ENCODE measurements at regions not wholly inside any gene's neighbourhood (a gene's known extent, or its start where the extent isn't known, plus 50 kb on each side); places are given as distances from the start of the nearest gene placed in this dataset.

DNA sequence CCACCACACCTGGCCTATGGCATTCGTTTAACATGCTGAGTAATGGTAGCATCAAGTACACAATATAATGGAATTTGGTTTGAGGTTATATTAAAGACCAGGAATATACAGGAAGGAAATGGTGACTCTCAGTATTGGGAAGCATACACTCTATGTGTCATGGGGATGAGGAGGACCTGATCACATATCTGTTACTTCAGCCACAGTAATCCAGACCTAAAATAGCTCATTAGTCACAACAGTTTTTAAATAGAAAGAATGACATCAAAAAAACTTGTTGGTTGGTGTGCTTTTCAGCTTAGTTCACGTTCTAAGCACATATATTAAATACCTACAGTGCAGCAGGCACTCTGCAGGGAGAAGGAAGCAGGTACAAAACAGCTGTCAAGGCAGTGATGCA, 52.5 kb upstream of the ATP2C1 start (continued):
- TF ChIP-seq CREM (IDR thresholded peaks at IDR 0.05; ENCODE audit: low read depth) (peak; percentile 57; the same call in 1 of the 2 replicates), MEF2A (IDR thresholded peaks at IDR 0.05; ENCODE audit: insufficient read depth, low read depth, low read length) (peak; percentile 88), EED (IDR thresholded peaks at IDR 0.05; ENCODE audit: low read depth) (0 out of 2 replicates have a peak, but pooled peaks have one; percentile 64)

DNA sequence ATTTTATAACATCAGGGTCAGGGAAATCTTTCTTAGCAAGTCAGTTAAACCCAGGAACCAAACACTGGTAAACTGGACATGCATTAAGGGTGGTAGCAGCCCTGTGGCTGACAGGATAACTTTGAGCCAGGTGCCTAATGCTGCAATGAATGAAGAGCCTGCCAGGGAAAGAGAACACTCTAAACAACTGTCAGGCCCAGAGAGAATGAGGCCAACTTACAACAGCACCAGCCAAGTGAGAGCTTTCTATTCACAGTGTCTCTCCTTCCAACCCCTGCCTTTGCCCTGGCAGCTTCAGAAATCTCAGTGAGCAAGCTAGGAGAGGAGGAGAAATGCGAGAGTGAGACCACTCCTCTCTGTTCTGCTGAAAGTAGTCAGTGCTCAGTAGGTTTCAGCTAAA, 50.4 kb upstream of the ATP2C1 start:
- in situ Hi-C loops (cut with MboI) = no loop called here
- ChIA-PET POLR2A (no interaction called here), SMC1A (ENCODE audit: uncharacterized antibody, unreplicated experiment) (interaction anchor here (0.6 to 1.1 kb wide), 3 partner anchors 13 to 442 kb away, joined by 3 to 4 read pairs (median 3); partner anchors contain the start of gene ATP2C1), CTCF (interaction anchor here (0.6 to 1.9 kb wide), 3 partner anchors 50 to 472 kb away, joined by 3 to 4 read pairs (median 3); no protein-coding TSS in a partner anchor), RAD21 (ENCODE audit: unreplicated experiment) (interaction anchor here (1.0 kb wide), 1 partner anchor 9 kb away, joined by 3 read pairs; no protein-coding TSS in a partner anchor)
- H3K4me3 ChIP-seq = no peak overlapping the region
- DNase-seq (ENCODE audit: low read depth, low spot score) (no peak), FAIRE-seq (no peak), ATAC-seq (peak; percentile 35)
- WGBS (ENCODE audit: insufficient coverage, insufficient replicate concordance, low lambda C conversion rate, missing lambda C conversion rate) = 89% methylated on average over 1 of the region's 1 CpG
- peak overlapping the region; percentile 59 for H2AFZ ChIP-seq (ENCODE audit: control insufficient read depth, low read depth, low read length)
- no peaks in the 10 kb centered on the region for H3K79me2 ChIP-seq (ENCODE audit: control insufficient read depth, insufficient read depth, low read length)
- no peak overlapping the region for H3K4me2 ChIP-seq (ENCODE audit: control insufficient read depth, insufficient read depth)
- H3K27ac ChIP-seq (ENCODE audit: control insufficient read depth, insufficient read depth) = no peak overlapping the region
- intact Hi-C loops (cut with micrococcal nuclease; ENCODE audit: unreplicated experiment) = no loop called here
- no peaks in the 10 kb centered on the region for H3K27me3 ChIP-seq (replicated peaks in 1 of 2; ENCODE audit: control insufficient read depth in 2 of 2, insufficient read depth in 2 of 2, low read length in 1 of 2)
- no peak overlapping the region for H3K9ac ChIP-seq (ENCODE audit: control insufficient read depth, insufficient read depth, low read length)
- H3K36me3 ChIP-seq (ENCODE audit: control insufficient read depth in 2 of 2, insufficient read depth in 2 of 2, low read length in 1 of 2) = no peaks in the 10 kb centered on the region
- no peaks in the 10 kb centered on the region for H4K20me1 ChIP-seq (ENCODE audit: control insufficient read depth, insufficient read depth)
- H3K9me3 ChIP-seq (replicated peaks; ENCODE audit: control insufficient read depth, insufficient read depth, low read length) = no peaks in the 10 kb centered on the region
- H3K4me1 ChIP-seq (ENCODE audit: control insufficient read depth, insufficient read depth, low read length) = peaks cover 12% of the 10 kb centered on the region
- BruUV-seq (replicated peaks) = no TSS peak
- TF ChIP-seq, protein P1, sequence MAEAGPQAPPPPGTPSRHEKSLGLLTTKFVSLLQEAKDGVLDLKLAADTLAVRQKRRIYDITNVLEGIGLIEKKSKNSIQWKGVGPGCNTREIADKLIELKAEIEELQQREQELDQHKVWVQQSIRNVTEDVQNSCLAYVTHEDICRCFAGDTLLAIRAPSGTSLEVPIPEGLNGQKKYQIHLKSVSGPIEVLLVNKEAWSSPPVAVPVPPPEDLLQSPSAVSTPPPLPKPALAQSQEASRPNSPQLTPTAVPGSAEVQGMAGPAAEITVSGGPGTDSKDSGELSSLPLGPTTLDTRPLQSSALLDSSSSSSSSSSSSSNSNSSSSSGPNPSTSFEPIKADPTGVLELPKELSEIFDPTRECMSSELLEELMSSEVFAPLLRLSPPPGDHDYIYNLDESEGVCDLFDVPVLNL (IDR thresholded peaks at IDR 0.05; ENCODE audit: low read depth, low read length) = no peak
- TF ChIP-seq SREBF1 (IDR thresholded peaks at IDR 0.05; ENCODE audit: low read length) = no peak
- TF ChIP-seq, protein P2, sequence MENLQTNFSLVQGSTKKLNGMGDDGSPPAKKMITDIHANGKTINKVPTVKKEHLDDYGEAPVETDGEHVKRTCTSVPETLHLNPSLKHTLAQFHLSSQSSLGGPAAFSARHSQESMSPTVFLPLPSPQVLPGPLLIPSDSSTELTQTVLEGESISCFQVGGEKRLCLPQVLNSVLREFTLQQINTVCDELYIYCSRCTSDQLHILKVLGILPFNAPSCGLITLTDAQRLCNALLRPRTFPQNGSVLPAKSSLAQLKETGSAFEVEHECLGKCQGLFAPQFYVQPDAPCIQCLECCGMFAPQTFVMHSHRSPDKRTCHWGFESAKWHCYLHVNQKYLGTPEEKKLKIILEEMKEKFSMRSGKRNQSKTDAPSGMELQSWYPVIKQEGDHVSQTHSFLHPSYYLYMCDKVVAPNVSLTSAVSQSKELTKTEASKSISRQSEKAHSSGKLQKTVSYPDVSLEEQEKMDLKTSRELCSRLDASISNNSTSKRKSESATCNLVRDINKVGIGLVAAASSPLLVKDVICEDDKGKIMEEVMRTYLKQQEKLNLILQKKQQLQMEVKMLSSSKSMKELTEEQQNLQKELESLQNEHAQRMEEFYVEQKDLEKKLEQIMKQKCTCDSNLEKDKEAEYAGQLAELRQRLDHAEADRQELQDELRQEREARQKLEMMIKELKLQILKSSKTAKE (IDR thresholded peaks at IDR 0.05; ENCODE audit: low read depth, poor library complexity, severe bottlenecking) = no peak
- TF ChIP-seq NR2F1 (conservative IDR thresholded peaks at IDR 0.05) = no peak
- no peak for TF ChIP-seq CHD4 (IDR thresholded peaks at IDR 0.05)
- TF ChIP-seq, protein P3, sequence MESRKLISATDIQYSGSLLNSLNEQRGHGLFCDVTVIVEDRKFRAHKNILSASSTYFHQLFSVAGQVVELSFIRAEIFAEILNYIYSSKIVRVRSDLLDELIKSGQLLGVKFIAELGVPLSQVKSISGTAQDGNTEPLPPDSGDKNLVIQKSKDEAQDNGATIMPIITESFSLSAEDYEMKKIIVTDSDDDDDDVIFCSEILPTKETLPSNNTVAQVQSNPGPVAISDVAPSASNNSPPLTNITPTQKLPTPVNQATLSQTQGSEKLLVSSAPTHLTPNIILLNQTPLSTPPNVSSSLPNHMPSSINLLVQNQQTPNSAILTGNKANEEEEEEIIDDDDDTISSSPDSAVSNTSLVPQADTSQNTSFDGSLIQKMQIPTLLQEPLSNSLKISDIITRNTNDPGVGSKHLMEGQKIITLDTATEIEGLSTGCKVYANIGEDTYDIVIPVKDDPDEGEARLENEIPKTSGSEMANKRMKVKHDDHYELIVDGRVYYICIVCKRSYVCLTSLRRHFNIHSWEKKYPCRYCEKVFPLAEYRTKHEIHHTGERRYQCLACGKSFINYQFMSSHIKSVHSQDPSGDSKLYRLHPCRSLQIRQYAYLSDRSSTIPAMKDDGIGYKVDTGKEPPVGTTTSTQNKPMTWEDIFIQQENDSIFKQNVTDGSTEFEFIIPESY (IDR thresholded peaks at IDR 0.05) = no peak
- TF ChIP-seq TCF3 (IDR thresholded peaks at IDR 0.05; ENCODE audit: borderline replicate concordance, insufficient read depth, low read depth, low read length) = no peak
- no peak for TF ChIP-seq BRCA1 (IDR thresholded peaks at IDR 0.05; ENCODE audit: low read depth, low read length)
- TF ChIP-seq MXI1 (IDR thresholded peaks at IDR 0.05; ENCODE audit: low read depth, low read length) = no peak
- TF ChIP-seq, protein P4, sequence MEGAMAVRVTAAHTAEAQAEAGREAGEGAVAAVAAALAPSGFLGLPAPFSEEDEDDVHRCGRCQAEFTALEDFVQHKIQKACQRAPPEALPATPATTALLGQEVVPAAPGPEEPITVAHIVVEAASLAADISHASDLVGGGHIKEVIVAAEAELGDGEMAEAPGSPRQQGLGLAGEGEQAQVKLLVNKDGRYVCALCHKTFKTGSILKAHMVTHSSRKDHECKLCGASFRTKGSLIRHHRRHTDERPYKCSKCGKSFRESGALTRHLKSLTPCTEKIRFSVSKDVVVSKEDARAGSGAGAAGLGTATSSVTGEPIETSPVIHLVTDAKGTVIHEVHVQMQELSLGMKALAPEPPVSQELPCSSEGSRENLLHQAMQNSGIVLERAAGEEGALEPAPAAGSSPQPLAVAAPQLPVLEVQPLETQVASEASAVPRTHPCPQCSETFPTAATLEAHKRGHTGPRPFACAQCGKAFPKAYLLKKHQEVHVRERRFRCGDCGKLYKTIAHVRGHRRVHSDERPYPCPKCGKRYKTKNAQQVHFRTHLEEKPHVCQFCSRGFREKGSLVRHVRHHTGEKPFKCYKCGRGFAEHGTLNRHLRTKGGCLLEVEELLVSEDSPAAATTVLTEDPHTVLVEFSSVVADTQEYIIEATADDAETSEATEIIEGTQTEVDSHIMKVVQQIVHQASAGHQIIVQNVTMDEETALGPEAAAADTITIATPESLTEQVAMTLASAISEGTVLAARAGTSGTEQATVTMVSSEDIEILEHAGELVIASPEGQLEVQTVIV (IDR thresholded peaks at IDR 0.05; ENCODE audit: borderline replicate concordance, partially characterized antibody) = no peak

All from GM12878 (cell line).